GM19239 (cell line): ENCODE measurements at regions not wholly inside any gene's neighbourhood (a gene's known extent, or its start where the extent isn't known, plus 50 kb on each side); places are given as distances from the start of the nearest gene placed in this dataset.

Source experiments
- DNase-seq: peaks from one replicate; pipeline ENCODE4 v3.0.0; 2011; ENCODE audit warnings: low spot score; ENCODE audit not compliant: insufficient read length
- FAIRE-seq: peaks from 2 replicates; lab custom pipeline; 2011; peaks lifted over from hg19 to GRCh38; lab: Jason Lieb, UNC

GRCh38 chr4:45803994-45804393, 319.9 kb downstream of the GABRG1 start:
- FAIRE-seq, result no peak
- no peak for DNase-seq

- FAIRE-seq, result no peak
- DNase-seq, result no peak
Observed at GRCh38 chr4:45795135-45795534, 328.7 kb downstream of the GABRG1 start.

- FAIRE-seq, result no peak
- no peak for DNase-seq
Observed at GRCh38 chr4:45778514-45778913, 345.3 kb downstream of the GABRG1 start.

GRCh38 chr4:45776146-45776545, 347.7 kb downstream of the GABRG1 start:
- no peak for DNase-seq
- no peak for FAIRE-seq

- FAIRE-seq (no peak), DNase-seq (no peak)
Observed at GRCh38 chr4:45770958-45771357, 352.9 kb downstream of the GABRG1 start.

- DNase-seq (no peak), FAIRE-seq (no peak)
Observed at GRCh38 chr4:45765521-45765920, 358.3 kb downstream of the GABRG1 start.

GRCh38 chr4:45751877-45752530, 371.9 kb downstream of the GABRG1 start:
- DNase-seq, result no peak
- FAIRE-seq, result no peak

- FAIRE-seq (no peak), DNase-seq (no peak)
Observed at GRCh38 chr4:45750721-45751120, 373.1 kb downstream of the GABRG1 start.

- FAIRE-seq, result no peak
- no peak for DNase-seq
Observed at GRCh38 chr4:45745741-45746140, 378.1 kb downstream of the GABRG1 start.

GRCh38 chr4:45741897-45742296, 382.0 kb downstream of the GABRG1 start:
- FAIRE-seq (no peak), DNase-seq (no peak)

- FAIRE-seq, result no peak
- no peak for DNase-seq
Observed at GRCh38 chr4:45732161-45732560, 391.7 kb downstream of the GABRG1 start.

GRCh38 chr4:45716093-45716492, 407.8 kb downstream of the GABRG1 start:
- no peak for FAIRE-seq
- no peak for DNase-seq

- no peak for FAIRE-seq
Observed at GRCh38 chr4:45713996-45714395, 409.9 kb downstream of the GABRG1 start.

GRCh38 chr4:45701621-45702020, 422.2 kb downstream of the GABRG1 start:
- FAIRE-seq, result no peak
- DNase-seq, result no peak

More at GRCh38 chr4:45713996-45714395, 409.9 kb downstream of the GABRG1 start:
- DNase-seq, result no peak

- DNase-seq, result no peak
- FAIRE-seq, result no peak
Observed at GRCh38 chr4:45693746-45694145, 430.1 kb downstream of the GABRG1 start.

GRCh38 chr4:45692131-45692735, 431.6 kb downstream of the GABRG1 start:
- DNase-seq (no peak), FAIRE-seq (no peak)

- FAIRE-seq (no peak), DNase-seq (no peak)
Observed at GRCh38 chr4:45688341-45688740, 435.5 kb downstream of the GABRG1 start.

- DNase-seq, result no peak
- no peak for FAIRE-seq
Observed at GRCh38 chr4:45679411-45679810, 444.4 kb downstream of the GABRG1 start.

- FAIRE-seq, result no peak
- no peak for DNase-seq
Observed at GRCh38 chr4:45668128-45668527, 455.7 kb downstream of the GABRG1 start.

GRCh38 chr4:45663628-45664081, 460.2 kb downstream of the GABRG1 start:
- DNase-seq (no peak), FAIRE-seq (no peak)

GRCh38 chr4:45663003-45663402, 460.9 kb downstream of the GABRG1 start:
- DNase-seq (no peak), FAIRE-seq (no peak)

- no peak for FAIRE-seq
Observed at GRCh38 chr4:45661893-45662292, 462.0 kb downstream of the GABRG1 start.

More at GRCh38 chr4:45661893-45662292, 462.0 kb downstream of the GABRG1 start:
- DNase-seq, result no peak
